Thyroid gland (tissue), 4 donors: ENCODE measurements at regions not wholly inside any gene's neighbourhood (a gene's known extent, or its start where the extent isn't known, plus 50 kb on each side); places are given as distances from the start of the nearest gene placed in this dataset.

Experiments used
- CTCF ChIP-seq, 6 experiments: fragments of 200-600 bp in 3 of 6; fragments of 450-650 bp in 3 of 6; sonication (generic) in 3 of 6; IDR thresholded peaks; one replicate each; pipeline ENCODE4 v1.5.1; 2016 to 2019; ENCODE audit warnings: antibody characterized with exemption in 6 of 6, mild to moderate bottlenecking in 2 of 6, inconsistent platforms in 1 of 6, moderate library complexity in 1 of 6
- POLR2A ChIP-seq, 2 donors: fragments of 450-650 bp; IDR thresholded peaks; one replicate each; pipeline ENCODE4 v1.6.1; 2017; ENCODE audit warnings: antibody characterized with exemption in 2 of 2, mild to moderate bottlenecking in 2 of 2, moderate library complexity in 1 of 2

- no peak for TF ChIP-seq CTCF (IDR thresholded peaks at IDR 0.05)
- TF ChIP-seq POLR2A (IDR thresholded peaks at IDR 0.05): no peak
Observed at GRCh38 chr4:24666316-24666715, 82.0 kb upstream of the DHX15 start.
